SK-N-SH treated with all-trans-retinoic acid at 6 μM for 48 hours (cell line): ENCODE measurements at regions not wholly inside any gene's neighbourhood (a gene's known extent, or its start where the extent isn't known, plus 50 kb on each side); places are given as distances from the start of the nearest gene placed in this dataset.

Experiments used
- ATAC-seq: fragments of 200-7000 bp; cut with Tn5 transposase; 3 replicates; pipeline ENCODE4 v1.9.1; 2020; ENCODE audit warnings: mild to moderate bottlenecking, moderate library complexity
- ARNTL ChIP-seq: fragments of 450-650 bp; formaldehyde crosslinking; IDR thresholded peaks from 2 replicates; pipeline ENCODE4 v1.5.0; 2020; ENCODE audit warnings: low read depth, mild to moderate bottlenecking, moderate library complexity, borderline replicate concordance
- BACH2 ChIP-seq: fragments of 250-450 bp; sonication (Bioruptor Pico); IDR thresholded peaks from 2 replicates; pipeline ENCODE4 v1.9.0; 2021; ENCODE audit warnings: mild to moderate bottlenecking, borderline replicate concordance
- CSDC2 ChIP-seq: fragments of 250-450 bp; sonication (Bioruptor Pico); IDR thresholded peaks from 2 replicates; pipeline ENCODE4 v1.5.0; 2020; ENCODE audit warnings: mild to moderate bottlenecking, moderate library complexity
- ESRRG ChIP-seq: fragments of 250-450 bp; sonication (Bioruptor Pico); IDR thresholded peaks from 2 replicates; pipeline ENCODE4 v1.6.1; 2021; ENCODE audit warnings: mild to moderate bottlenecking
- ISL1 ChIP-seq: fragments of 250-450 bp; sonication (Bioruptor Pico); IDR thresholded peaks from 2 replicates; pipeline ENCODE4 v2.1.2; 2022; ENCODE audit warnings: mild to moderate bottlenecking, moderate library complexity
- OSR1 ChIP-seq: fragments of 250-450 bp; sonication (Bioruptor Pico); IDR thresholded peaks from 2 replicates; pipeline ENCODE4 v1.8.0; 2022; ENCODE audit warnings: moderate library complexity, mild to moderate bottlenecking, inconsistent platforms
- RARB ChIP-seq: fragments of 250-450 bp; sonication (Bioruptor Pico); IDR thresholded peaks from 2 replicates; pipeline ENCODE4 v1.8.0; 2021; ENCODE audit warnings: mild to moderate bottlenecking, moderate library complexity
- SNAI2 ChIP-seq: fragments of 250-450 bp; sonication (Bioruptor Pico); IDR thresholded peaks from 2 replicates; pipeline ENCODE4 v1.5.0; 2020; ENCODE audit warnings: mild to moderate bottlenecking, moderate library complexity
- ZC3H10 ChIP-seq: fragments of 250-450 bp; sonication (Bioruptor Pico); IDR thresholded peaks from 2 replicates; pipeline ENCODE4 v1.5.1; 2021; ENCODE audit warnings: mild to moderate bottlenecking, moderate library complexity
- ZFP3 ChIP-seq: fragments of 250-450 bp; sonication (Bioruptor Pico); IDR thresholded peaks from 2 replicates; pipeline ENCODE4 v1.5.0; 2020; ENCODE audit warnings: mild to moderate bottlenecking, moderate library complexity
- ZNF70 ChIP-seq: fragments of 450-650 bp; formaldehyde crosslinking; IDR thresholded peaks from 2 replicates; pipeline ENCODE4 v1.5.0; 2020; ENCODE audit warnings: mild to moderate bottlenecking, moderate library complexity
- TF ChIP-seq, protein P1 (sequence below): fragments of 250-450 bp; sonication (Bioruptor Pico); IDR thresholded peaks from 2 replicates; pipeline ENCODE4 v1.5.0; 2020; ENCODE audit warnings: mild to moderate bottlenecking, moderate library complexity
- TF ChIP-seq, protein P2 (sequence below): fragments of 250-450 bp; sonication (Bioruptor Pico); IDR thresholded peaks from 2 replicates; pipeline ENCODE4 v1.8.0; 2020; ENCODE audit warnings: mild to moderate bottlenecking, moderate library complexity, borderline replicate concordance
- TF ChIP-seq, protein P3 (sequence below): fragments of 250-450 bp; sonication (Bioruptor Pico); IDR thresholded peaks from 2 replicates; pipeline ENCODE4 v1.5.1; 2021; ENCODE audit warnings: mild to moderate bottlenecking, moderate library complexity
- TF ChIP-seq, protein P4 (sequence below): fragments of 250-450 bp; sonication (Bioruptor Pico); IDR thresholded peaks from 2 replicates; pipeline ENCODE4 v1.8.0; 2021; ENCODE audit warnings: low read depth, mild to moderate bottlenecking, moderate library complexity, borderline replicate concordance

DNA sequence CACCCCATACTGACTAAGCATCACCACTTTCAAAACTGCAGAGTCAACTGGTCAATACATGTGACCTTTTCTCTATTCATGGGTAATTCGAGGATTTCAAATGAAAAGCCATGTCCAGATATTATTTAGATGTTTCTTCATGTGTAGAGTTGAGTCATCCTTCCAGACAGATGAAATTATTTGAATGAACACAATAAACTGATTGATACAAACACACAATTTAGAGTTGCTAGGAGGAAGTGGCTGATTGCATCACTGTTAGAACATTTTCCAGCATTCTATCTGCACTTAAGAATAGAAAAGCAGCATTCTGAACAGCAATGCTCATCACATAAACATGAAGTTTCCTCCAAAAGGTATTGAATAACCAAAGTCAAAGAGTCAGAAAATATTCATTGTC lies 273.5 kb upstream of the SOX5 start (continued):
- TF ChIP-seq, protein P1, sequence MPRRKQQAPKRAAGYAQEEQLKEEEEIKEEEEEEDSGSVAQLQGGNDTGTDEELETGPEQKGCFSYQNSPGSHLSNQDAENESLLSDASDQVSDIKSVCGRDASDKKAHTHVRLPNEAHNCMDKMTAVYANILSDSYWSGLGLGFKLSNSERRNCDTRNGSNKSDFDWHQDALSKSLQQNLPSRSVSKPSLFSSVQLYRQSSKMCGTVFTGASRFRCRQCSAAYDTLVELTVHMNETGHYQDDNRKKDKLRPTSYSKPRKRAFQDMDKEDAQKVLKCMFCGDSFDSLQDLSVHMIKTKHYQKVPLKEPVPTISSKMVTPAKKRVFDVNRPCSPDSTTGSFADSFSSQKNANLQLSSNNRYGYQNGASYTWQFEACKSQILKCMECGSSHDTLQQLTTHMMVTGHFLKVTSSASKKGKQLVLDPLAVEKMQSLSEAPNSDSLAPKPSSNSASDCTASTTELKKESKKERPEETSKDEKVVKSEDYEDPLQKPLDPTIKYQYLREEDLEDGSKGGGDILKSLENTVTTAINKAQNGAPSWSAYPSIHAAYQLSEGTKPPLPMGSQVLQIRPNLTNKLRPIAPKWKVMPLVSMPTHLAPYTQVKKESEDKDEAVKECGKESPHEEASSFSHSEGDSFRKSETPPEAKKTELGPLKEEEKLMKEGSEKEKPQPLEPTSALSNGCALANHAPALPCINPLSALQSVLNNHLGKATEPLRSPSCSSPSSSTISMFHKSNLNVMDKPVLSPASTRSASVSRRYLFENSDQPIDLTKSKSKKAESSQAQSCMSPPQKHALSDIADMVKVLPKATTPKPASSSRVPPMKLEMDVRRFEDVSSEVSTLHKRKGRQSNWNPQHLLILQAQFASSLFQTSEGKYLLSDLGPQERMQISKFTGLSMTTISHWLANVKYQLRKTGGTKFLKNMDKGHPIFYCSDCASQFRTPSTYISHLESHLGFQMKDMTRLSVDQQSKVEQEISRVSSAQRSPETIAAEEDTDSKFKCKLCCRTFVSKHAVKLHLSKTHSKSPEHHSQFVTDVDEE (CRISPR knock-in tag) = no peak
- TF ChIP-seq ZNF70 (CRISPR knock-in tag) (no peak), OSR1 (CRISPR knock-in tag) (no peak), ESRRG (no peak)
- TF ChIP-seq, protein P2, sequence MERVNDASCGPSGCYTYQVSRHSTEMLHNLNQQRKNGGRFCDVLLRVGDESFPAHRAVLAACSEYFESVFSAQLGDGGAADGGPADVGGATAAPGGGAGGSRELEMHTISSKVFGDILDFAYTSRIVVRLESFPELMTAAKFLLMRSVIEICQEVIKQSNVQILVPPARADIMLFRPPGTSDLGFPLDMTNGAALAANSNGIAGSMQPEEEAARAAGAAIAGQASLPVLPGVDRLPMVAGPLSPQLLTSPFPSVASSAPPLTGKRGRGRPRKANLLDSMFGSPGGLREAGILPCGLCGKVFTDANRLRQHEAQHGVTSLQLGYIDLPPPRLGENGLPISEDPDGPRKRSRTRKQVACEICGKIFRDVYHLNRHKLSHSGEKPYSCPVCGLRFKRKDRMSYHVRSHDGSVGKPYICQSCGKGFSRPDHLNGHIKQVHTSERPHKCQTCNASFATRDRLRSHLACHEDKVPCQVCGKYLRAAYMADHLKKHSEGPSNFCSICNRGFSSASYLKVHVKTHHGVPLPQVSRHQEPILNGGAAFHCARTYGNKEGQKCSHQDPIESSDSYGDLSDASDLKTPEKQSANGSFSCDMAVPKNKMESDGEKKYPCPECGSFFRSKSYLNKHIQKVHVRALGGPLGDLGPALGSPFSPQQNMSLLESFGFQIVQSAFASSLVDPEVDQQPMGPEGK (CRISPR knock-in tag) = no peak

DNA sequence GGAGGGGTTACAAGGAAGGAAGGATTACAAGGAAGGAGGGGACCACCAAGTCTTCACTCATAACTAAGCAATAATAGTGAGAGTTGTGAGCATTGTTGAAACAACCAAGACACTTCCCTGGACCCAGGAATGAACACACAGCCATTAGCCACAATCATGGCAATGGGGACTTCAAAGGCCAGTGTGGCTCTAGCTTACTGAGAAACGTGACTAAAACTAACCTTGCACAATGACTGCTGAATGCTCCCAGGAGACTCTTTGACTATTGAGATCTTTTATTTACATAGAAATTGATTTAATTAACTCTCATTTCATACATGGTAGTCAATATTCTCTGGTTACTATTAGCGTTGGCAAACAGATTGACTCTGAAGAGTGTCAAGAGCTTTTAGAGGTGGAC lies 263.0 kb upstream of the SOX5 start:
- TF ChIP-seq RARB (CRISPR knock-in tag) (no peak), ZC3H10 (no peak), ARNTL (CRISPR knock-in tag) (no peak), ZFP3 (CRISPR knock-in tag) (no peak), ZNF70 (CRISPR knock-in tag) (no peak), ESRRG (no peak), CSDC2 (CRISPR knock-in tag) (no peak)
- TF ChIP-seq, protein P3, sequence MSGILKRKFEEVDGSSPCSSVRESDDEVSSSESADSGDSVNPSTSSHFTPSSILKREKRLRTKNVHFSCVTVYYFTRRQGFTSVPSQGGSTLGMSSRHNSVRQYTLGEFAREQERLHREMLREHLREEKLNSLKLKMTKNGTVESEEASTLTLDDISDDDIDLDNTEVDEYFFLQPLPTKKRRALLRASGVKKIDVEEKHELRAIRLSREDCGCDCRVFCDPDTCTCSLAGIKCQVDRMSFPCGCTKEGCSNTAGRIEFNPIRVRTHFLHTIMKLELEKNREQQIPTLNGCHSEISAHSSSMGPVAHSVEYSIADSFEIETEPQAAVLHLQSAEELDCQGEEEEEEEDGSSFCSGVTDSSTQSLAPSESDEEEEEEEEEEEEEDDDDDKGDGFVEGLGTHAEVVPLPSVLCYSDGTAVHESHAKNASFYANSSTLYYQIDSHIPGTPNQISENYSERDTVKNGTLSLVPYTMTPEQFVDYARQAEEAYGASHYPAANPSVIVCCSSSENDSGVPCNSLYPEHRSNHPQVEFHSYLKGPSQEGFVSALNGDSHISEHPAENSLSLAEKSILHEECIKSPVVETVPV (CRISPR knock-in tag) = no peak
- no peak for ATAC-seq

DNA sequence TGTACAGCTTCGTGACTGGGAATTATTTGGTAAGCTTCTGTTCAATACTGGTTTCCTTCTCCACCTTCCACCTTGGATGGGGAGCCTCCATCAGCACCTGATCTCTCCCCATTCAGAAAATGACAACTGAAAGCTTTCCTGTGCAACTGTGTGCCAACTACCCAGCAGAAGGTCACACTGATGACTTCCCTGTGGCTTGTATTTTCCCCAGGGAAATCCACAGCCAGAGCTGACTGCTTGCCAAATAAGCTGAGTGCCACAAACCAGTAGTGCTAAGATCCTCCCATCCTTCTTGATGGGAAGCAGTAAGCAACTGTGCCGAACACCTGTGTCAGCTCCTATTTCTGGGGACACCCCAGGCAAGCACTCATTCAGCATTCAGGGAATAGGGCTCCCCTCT lies 257.2 kb upstream of the SOX5 start:
- ATAC-seq = no peak
- TF ChIP-seq BACH2 (CRISPR knock-in tag) (no peak), ISL1 (CRISPR knock-in tag) (no peak), ESRRG (no peak), ZFP3 (CRISPR knock-in tag) (no peak), ZNF70 (CRISPR knock-in tag) (no peak), SNAI2 (no peak)
- TF ChIP-seq, protein P4, sequence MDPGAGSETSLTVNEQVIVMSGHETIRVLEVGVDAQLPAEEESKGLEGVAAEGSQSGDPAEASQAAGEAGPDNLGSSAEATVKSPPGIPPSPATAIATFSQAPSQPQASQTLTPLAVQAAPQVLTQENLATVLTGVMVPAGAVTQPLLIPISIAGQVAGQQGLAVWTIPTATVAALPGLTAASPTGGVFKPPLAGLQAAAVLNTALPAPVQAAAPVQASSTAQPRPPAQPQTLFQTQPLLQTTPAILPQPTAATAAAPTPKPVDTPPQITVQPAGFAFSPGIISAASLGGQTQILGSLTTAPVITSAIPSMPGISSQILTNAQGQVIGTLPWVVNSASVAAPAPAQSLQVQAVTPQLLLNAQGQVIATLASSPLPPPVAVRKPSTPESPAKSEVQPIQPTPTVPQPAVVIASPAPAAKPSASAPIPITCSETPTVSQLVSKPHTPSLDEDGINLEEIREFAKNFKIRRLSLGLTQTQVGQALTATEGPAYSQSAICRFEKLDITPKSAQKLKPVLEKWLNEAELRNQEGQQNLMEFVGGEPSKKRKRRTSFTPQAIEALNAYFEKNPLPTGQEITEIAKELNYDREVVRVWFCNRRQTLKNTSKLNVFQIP (CRISPR knock-in tag) = no peak
- TF ChIP-seq, protein P2 (CRISPR knock-in tag) = no peak
- TF ChIP-seq, protein P1 (CRISPR knock-in tag) = no peak
- TF ChIP-seq, protein P3 (CRISPR knock-in tag) = no peak
